Smooth muscle cell (in vitro differentiated cells): ENCODE measurements at regions not wholly inside any gene's neighbourhood (a gene's known extent, or its start where the extent isn't known, plus 50 kb on each side); places are given as distances from the start of the nearest gene placed in this dataset.

Source experiments
- DNase-seq: peaks from one replicate; lab custom pipeline; 2025; ENCODE audit not compliant: unreplicated experiment; lab: John Stamatoyannopoulos, UW
- H2AFZ ChIP-seq: fragments of 200-600 bp; sonication (generic); 2 replicates; pipeline ENCODE4 v1.6.0; 2016; ENCODE audit warnings: antibody characterized with exemption, low read depth, mild to moderate bottlenecking
- H3F3A ChIP-seq: fragments of 200-600 bp; sonication (generic); 2 replicates; pipeline ENCODE4 v1.6.0; 2017; ENCODE audit warnings: antibody characterized with exemption, low read depth
- H3K27ac ChIP-seq: fragments of 200-600 bp; sonication (generic); 2 replicates; pipeline ENCODE4 v1.5.1; 2016; ENCODE audit warnings: low read depth, mild to moderate bottlenecking
- H3K27me3 ChIP-seq: fragments of 200-600 bp; sonication (generic); 2 replicates; pipeline ENCODE4 v1.6.1; 2016; ENCODE audit warnings: low read depth, mild to moderate bottlenecking
- H3K36me3 ChIP-seq: fragments of 200-600 bp; sonication (generic); 2 replicates; pipeline ENCODE4 v1.5.1; 2016; ENCODE audit warnings: low read depth
- H3K4me1 ChIP-seq: fragments of 200-600 bp; sonication (generic); 2 replicates; pipeline ENCODE4 v1.5.1; 2016; ENCODE audit warnings: low read depth
- H3K4me2 ChIP-seq: fragments of 200-600 bp; sonication (generic); 2 replicates; pipeline ENCODE4 v1.6.0; 2016; ENCODE audit warnings: mild to moderate bottlenecking
- H3K4me3 ChIP-seq: fragments of 200-600 bp; sonication (generic); 2 replicates; pipeline ENCODE4 v1.5.1; 2016; ENCODE audit warnings: mild to moderate bottlenecking
- H3K79me2 ChIP-seq: fragments of 200-600 bp; sonication (generic); 2 replicates; pipeline ENCODE4 v1.6.0; 2016; ENCODE audit warnings: low read depth, mild to moderate bottlenecking
- H3K9ac ChIP-seq: fragments of 200-600 bp; sonication (generic); 2 replicates; pipeline ENCODE4 v1.6.0; 2016; ENCODE audit warnings: low read depth
- H3K9me3 ChIP-seq: fragments of 200-600 bp; sonication (generic); replicated peaks from 2 replicates; pipeline ENCODE4 v1.5.1; 2016; ENCODE audit warnings: low read depth
- H4K20me1 ChIP-seq: fragments of 200-600 bp; sonication (generic); 2 replicates; pipeline ENCODE4 v1.6.0; 2016; ENCODE audit warnings: low read depth
- WGBS: methylation state at CpG from one replicate; pipeline ENCODE4 v1.1.7; 2016; ENCODE audit warnings: low lambda C conversion rate; 5-methylcytosine and 5-hydroxymethylcytosine counted together
- TF ChIP-seq, protein P1 (sequence below): fragments of 200-600 bp; sonication (generic); IDR thresholded peaks from 2 replicates; pipeline ENCODE4 v1.5.1; 2017; ENCODE audit warnings: borderline replicate concordance, mild to moderate bottlenecking, antibody characterized with exemption; ENCODE audit not compliant: insufficient read depth, poor library complexity, severe bottlenecking

DNA sequence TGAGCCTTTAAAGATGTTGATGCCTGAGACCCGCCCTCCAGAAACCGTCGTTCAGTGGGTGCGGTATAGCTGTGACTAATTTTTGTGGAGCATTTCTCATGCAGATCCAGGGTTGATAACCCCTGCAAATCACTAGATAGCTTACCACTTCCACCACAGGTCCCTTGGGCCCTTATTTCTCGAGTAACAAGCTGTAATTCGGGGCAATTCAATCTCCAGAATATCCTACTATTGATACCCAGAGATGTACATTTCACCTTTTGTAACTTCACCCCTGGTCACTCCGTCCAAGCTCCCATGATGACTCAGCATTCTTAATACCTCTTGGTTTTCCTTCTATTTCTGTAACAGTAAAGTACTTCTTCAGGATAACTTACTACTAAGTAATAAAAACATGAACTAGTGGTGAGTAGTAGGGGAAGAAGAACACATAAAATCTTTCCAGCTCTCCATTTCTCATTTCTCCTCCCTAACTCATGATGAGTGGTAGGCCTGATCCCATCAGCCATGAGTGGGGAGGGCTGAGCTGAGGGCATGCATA lies 71.9 kb upstream of the UBL3 start:
- Histone ChIP-seq H2AFZ (no peak overlapping the region), H3K4me3 (no peak overlapping the region), H4K20me1 (no peaks in the 10 kb centered on the region), H3K79me2 (no peaks in the 10 kb centered on the region), H3K4me2 (peak overlapping the region; percentile 22), H3K9me3 (no peaks in the 10 kb centered on the region), H3K36me3 (no peaks in the 10 kb centered on the region), H3K4me1 (peaks cover 23% of the 10 kb centered on the region), H3K27ac (peak overlapping the region; percentile 92), H3K9ac (peak overlapping the region; percentile 78), H3K27me3 (no peaks in the 10 kb centered on the region), H3F3A (peaks cover 10% of the 10 kb centered on the region)
- TF ChIP-seq, protein P1, sequence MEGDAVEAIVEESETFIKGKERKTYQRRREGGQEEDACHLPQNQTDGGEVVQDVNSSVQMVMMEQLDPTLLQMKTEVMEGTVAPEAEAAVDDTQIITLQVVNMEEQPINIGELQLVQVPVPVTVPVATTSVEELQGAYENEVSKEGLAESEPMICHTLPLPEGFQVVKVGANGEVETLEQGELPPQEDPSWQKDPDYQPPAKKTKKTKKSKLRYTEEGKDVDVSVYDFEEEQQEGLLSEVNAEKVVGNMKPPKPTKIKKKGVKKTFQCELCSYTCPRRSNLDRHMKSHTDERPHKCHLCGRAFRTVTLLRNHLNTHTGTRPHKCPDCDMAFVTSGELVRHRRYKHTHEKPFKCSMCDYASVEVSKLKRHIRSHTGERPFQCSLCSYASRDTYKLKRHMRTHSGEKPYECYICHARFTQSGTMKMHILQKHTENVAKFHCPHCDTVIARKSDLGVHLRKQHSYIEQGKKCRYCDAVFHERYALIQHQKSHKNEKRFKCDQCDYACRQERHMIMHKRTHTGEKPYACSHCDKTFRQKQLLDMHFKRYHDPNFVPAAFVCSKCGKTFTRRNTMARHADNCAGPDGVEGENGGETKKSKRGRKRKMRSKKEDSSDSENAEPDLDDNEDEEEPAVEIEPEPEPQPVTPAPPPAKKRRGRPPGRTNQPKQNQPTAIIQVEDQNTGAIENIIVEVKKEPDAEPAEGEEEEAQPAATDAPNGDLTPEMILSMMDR: no peak
- DNase-seq: no peak
- WGBS: 65% methylated on average over 7 of the region's 7 CpGs

DNA sequence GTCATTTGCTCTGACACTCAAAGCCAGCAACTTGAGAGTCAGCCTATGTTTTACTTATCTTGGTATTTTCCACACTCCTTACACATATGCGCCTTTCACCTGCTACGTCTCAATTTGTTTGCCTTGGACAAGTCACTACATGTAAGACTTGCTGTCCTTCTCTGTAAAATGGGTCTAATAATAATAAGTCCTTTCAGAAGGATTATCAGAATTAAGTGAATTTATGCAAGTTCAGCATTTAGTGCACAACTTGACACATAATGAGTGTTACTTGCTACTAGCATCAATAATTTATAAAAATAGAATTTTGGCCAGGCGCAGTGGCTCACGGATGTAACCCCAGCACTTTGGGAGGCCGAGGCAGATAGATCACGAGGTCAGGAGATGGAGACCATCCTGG lies 71.1 kb upstream of the UBL3 start:
- 96% methylated on average over 6 of the region's 6 CpGs for WGBS
- Histone ChIP-seq H4K20me1 (no peaks in the 10 kb centered on the region), H3K36me3 (no peaks in the 10 kb centered on the region), H3K4me2 (no peak overlapping the region), H2AFZ (no peak overlapping the region), H3K27me3 (no peaks in the 10 kb centered on the region), H3K4me1 (peaks cover 23% of the 10 kb centered on the region), H3K9ac (no peak overlapping the region), H3K27ac (no peak overlapping the region), H3K4me3 (no peak overlapping the region), H3F3A (peaks cover 10% of the 10 kb centered on the region), H3K9me3 (no peaks in the 10 kb centered on the region), H3K79me2 (no peaks in the 10 kb centered on the region)
- no peak for DNase-seq
- TF ChIP-seq, protein P1: no peak

DNA sequence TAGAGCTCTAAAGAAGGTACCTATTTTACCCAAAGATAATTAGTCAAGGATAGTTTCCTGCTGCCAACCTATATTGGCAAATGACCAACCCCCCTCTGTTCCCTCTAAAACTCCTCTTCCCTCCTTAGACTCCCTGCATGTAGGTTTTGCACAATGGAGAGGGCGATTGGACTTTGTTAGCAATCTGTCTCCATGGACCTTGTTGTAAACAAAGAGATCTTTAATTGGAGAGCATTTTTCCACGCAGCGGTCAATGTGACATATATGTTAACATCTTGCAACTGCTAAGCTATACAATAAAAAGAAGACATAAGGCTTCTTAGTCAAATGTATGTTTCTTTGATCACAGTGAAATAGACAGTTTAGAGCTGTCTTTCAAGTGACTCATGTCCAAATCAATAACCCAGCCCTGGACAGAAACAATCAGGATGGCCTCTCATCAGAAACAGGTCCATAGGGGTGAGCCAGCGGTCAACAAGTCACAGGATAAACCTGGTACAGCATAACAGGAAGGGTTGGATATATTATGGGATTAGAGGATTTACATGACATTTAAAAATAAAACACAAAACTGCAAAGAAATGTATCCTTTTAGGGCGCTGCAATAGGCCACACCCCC lies 69.7 kb upstream of the UBL3 start:
- Histone ChIP-seq H2AFZ (no peak overlapping the region), H3K4me2 (no peak overlapping the region), H3K9me3 (no peaks in the 10 kb centered on the region), H3K4me1 (peaks cover 21% of the 10 kb centered on the region), H3K27me3 (no peaks in the 10 kb centered on the region), H3K79me2 (no peaks in the 10 kb centered on the region), H3F3A (peaks cover 2% of the 10 kb centered on the region), H3K9ac (no peak overlapping the region), H3K4me3 (no peak overlapping the region), H3K36me3 (no peaks in the 10 kb centered on the region), H4K20me1 (no peaks in the 10 kb centered on the region), H3K27ac (no peak overlapping the region)
- DNase-seq: no peak
- TF ChIP-seq, protein P1: no peak
- whole genome bisulfite sequencing: 96% methylated on average over 5 of the region's 5 CpGs

DNA sequence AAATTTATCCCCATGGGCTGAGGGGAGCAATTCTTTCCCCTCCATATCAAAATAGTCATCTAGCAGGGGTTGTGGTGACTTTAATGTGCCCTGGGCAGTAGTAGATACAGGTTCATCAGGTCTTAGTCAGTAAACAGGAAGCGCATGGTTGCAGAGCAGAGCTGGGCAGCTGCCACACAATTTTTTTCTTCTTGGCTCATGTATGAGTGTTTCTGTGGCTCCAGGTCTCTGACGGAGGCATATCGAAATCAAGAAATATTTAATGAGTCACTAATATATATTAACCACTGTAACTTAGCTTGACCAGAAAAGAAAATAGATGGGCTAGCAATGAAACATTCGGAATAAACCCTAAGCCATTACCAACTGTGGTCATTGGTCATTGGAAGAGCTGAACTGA lies 68.4 kb upstream of the UBL3 start:
- Histone ChIP-seq H3K36me3 (no peaks in the 10 kb centered on the region), H4K20me1 (no peaks in the 10 kb centered on the region), H3K4me2 (no peak overlapping the region), H3F3A (no peaks in the 10 kb centered on the region), H3K4me1 (peaks cover 12% of the 10 kb centered on the region), H3K79me2 (no peaks in the 10 kb centered on the region), H3K27me3 (no peaks in the 10 kb centered on the region), H2AFZ (no peak overlapping the region), H3K9me3 (no peaks in the 10 kb centered on the region), H3K4me3 (no peak overlapping the region), H3K9ac (no peak overlapping the region), H3K27ac (no peak overlapping the region)
- TF ChIP-seq, protein P1: no peak
- no peak for DNase-seq
- WGBS: 61% methylated on average over 4 of the region's 4 CpGs
